ENCODE measurements at regions not wholly inside any gene's neighbourhood (a gene's known extent, or its start where the extent isn't known, plus 50 kb on each side); places are given as distances from the start of the nearest gene placed in this dataset.

- H3K4me3 ChIP-seq (ENCODE audit: low read depth, low read length), result no peak overlapping the region
- in situ Hi-C loops (cut with HindIII; ENCODE audit: low pct_ligation_motif_present, low sequenced_read_pairs), result no loop called here
- H3K27me3 ChIP-seq (replicated peaks), result no peaks in the 10 kb centered on the region
- H3K27ac ChIP-seq, result no peak overlapping the region
- no peaks in the 10 kb centered on the region for H3K36me3 ChIP-seq (replicated peaks)
- no peak for DNase-seq
- TF ChIP-seq, protein P1, sequence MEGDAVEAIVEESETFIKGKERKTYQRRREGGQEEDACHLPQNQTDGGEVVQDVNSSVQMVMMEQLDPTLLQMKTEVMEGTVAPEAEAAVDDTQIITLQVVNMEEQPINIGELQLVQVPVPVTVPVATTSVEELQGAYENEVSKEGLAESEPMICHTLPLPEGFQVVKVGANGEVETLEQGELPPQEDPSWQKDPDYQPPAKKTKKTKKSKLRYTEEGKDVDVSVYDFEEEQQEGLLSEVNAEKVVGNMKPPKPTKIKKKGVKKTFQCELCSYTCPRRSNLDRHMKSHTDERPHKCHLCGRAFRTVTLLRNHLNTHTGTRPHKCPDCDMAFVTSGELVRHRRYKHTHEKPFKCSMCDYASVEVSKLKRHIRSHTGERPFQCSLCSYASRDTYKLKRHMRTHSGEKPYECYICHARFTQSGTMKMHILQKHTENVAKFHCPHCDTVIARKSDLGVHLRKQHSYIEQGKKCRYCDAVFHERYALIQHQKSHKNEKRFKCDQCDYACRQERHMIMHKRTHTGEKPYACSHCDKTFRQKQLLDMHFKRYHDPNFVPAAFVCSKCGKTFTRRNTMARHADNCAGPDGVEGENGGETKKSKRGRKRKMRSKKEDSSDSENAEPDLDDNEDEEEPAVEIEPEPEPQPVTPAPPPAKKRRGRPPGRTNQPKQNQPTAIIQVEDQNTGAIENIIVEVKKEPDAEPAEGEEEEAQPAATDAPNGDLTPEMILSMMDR (IDR thresholded peaks at IDR 0.05; ENCODE audit: low read depth, low read length, missing control alignments), result no peak
Measured at GRCh38 chr2:104781151-104781550, 72.8 kb upstream of the POU3F3 start.

- H3K27me3 ChIP-seq (replicated peaks), result no peaks in the 10 kb centered on the region
- no peak overlapping the region for H3K4me3 ChIP-seq (ENCODE audit: low read depth, low read length)
- no peak for DNase-seq
- TF ChIP-seq, protein P1 (IDR thresholded peaks at IDR 0.05; ENCODE audit: low read depth, low read length, missing control alignments), result no peak
- H3K36me3 ChIP-seq (replicated peaks), result no peaks in the 10 kb centered on the region
- no peak overlapping the region for H3K27ac ChIP-seq
- in situ Hi-C loops (cut with HindIII; ENCODE audit: low pct_ligation_motif_present, low sequenced_read_pairs), result no loop called here
Measured at GRCh38 chr2:104784264-104784663, 69.7 kb upstream of the POU3F3 start.

GRCh38 chr2:104786204-104786603 lies 67.7 kb upstream of the POU3F3 start:
- no peak overlapping the region for H3K4me3 ChIP-seq (ENCODE audit: low read depth, low read length)
- in situ Hi-C loops (cut with HindIII; ENCODE audit: low pct_ligation_motif_present, low sequenced_read_pairs), result no loop called here
- no peaks in the 10 kb centered on the region for H3K36me3 ChIP-seq (replicated peaks)
- no peak for DNase-seq
- no peaks in the 10 kb centered on the region for H3K27me3 ChIP-seq (replicated peaks)
- TF ChIP-seq, protein P1 (IDR thresholded peaks at IDR 0.05; ENCODE audit: low read depth, low read length, missing control alignments), result no peak
- no peak overlapping the region for H3K27ac ChIP-seq

DNA sequence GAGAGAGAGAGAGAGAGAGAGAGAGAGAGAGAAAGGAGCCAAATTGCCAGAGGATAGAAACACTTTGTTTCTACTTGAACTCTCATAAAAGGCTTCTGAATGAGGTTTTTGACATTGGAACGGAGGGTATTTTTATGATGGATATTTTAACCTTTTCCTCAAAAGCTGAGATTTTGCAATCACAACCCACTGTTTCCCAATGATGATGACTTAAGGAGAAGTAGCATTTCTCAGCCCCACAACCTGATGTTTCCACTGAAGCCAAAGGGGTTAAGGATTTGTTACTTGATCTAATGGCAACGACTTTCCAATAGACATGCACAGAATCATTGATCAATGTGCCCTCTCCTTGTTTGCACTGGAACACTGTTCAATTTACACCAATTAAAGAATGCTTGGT lies 67.1 kb upstream of the POU3F3 start:
- Histone ChIP-seq H3K4me3 (ENCODE audit: low read depth, low read length) (no peak overlapping the region), H3K36me3 (replicated peaks) (no peaks in the 10 kb centered on the region), H3K27me3 (replicated peaks) (no peaks in the 10 kb centered on the region), H3K27ac (no peak overlapping the region)
- in situ Hi-C loops (cut with HindIII; ENCODE audit: low pct_ligation_motif_present, low sequenced_read_pairs), result no loop called here
- DNase-seq, result no peak
- TF ChIP-seq, protein P1 (IDR thresholded peaks at IDR 0.05; ENCODE audit: low read depth, low read length, missing control alignments), result no peak

DNA sequence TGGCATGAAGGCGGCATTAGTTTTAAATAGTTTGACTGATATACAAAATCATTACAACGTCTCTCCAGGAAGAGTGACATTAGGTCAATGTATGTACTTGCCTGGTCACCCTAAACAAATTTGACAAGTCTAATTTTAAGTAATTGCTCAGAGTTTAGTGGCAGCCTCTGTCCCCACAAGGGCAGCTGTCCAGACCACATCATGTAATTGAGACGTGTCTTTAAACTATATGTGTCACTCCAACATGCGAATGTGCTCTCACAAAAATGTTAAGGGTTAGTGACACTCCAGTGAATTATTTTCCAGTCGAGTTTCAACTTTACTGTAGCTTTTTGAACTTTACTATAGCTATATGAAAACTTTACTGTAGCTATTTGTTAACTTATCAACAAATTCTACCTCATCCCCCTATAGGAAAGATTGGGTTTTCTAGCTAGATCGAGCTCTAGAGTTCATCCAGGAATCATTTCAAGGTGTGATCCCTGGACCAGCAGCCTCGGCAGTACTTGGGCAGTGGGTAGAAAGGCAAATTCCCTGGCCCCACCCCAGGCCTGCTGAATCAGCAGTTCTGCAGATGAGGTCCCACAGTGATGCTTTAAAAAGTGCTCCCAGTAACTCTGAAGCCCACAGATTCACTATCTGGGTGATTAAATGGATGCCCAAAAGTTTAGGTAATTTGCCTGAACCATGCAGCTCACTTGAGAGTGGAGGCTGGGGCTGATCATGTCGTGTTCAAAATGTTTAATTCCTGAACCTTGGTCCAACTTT lies 66.4 kb upstream of the POU3F3 start:
- H3K27me3 ChIP-seq (replicated peaks), result no peaks in the 10 kb centered on the region
- no peak for DNase-seq
- no peak overlapping the region for H3K27ac ChIP-seq
- no peak overlapping the region for H3K4me3 ChIP-seq (ENCODE audit: low read depth, low read length)
- no peaks in the 10 kb centered on the region for H3K36me3 ChIP-seq (replicated peaks)
- in situ Hi-C loops (cut with HindIII; ENCODE audit: low pct_ligation_motif_present, low sequenced_read_pairs), result no loop called here
- TF ChIP-seq, protein P1 (IDR thresholded peaks at IDR 0.05; ENCODE audit: low read depth, low read length, missing control alignments), result no peak
